HG03097 (cell line): ENCODE measurements at regions not wholly inside any gene's neighbourhood (a gene's known extent, or its start where the extent isn't known, plus 50 kb on each side); places are given as distances from the start of the nearest gene placed in this dataset.
A peak's percentile ranks its signal among the peaks of the same experiment; 100 is the strongest.

Source experiments
- ATAC-seq: cut with Tn5 transposase; IDR thresholded peaks from one replicate; pipeline ENCODE4 v1.9.1; 2021; ENCODE audit not compliant: unreplicated experiment, low FRiP score

DNA sequence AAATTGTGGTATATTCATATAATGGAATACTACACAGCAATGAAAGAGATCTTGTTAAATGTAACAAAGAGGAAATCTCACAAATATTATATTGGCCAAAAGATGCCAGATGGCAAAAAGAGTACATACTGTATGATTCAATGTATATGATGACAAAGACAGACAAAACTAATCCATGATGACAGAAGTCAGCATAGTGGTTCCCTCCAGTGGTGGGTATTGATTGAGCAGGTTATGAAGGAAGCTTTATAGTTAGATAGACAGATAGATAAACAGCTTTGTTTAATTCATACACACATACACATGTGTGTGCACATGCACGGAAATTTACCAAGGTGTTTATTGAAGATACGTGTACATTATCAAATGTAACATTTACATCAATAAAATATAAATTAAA is 74.4 kb upstream of the SMIM36 start:
- ATAC-seq = no peak

DNA sequence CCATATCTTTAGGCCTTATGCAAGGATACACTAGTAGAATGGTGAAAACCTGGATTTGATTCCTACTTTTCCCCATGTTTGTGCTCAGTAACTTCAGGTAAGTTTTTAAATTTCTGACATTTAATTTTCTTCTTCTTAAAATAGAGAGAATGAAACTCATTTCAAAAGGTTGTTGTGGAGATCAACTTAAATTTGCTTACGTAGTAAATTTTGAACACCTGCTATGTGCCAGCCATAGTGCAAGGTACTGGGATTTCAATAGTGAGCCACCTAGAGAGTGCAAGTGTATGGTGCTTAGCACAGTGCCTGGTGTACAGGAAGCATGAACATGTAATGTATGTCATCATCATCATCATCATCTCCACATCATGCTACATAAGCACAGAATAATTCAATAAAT is 73.6 kb upstream of the SMIM36 start:
- no peak for ATAC-seq

DNA sequence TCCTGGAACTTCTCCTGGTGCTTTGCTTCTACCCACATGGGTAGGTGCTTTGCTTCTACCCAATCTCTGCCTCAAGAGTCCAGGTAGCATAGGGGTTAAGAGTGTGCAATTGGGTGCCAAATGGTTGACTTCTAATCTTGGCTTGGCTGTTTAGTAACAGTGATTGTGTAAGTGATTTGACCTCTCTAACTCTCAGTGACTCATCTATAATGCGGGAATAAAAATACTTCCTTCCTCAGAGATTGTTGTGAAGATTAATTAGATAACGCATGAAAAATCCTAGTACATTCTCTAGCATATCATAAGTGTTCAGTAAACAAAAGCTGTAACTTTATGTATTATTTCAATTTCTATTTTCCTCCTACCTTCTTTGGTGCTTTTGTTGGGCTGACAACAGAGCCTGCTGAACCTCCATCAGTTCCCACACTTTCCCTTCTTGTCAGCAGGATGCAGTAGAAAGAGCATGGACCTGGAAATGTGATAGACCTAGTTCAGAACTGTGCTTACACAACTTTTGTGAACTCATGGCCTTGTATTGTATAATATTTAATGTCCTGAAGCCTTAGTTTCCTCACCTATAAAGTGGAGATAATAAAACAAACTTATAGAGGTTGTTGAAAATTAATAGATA is 72.9 kb upstream of the SMIM36 start:
- ATAC-seq = no peak

DNA sequence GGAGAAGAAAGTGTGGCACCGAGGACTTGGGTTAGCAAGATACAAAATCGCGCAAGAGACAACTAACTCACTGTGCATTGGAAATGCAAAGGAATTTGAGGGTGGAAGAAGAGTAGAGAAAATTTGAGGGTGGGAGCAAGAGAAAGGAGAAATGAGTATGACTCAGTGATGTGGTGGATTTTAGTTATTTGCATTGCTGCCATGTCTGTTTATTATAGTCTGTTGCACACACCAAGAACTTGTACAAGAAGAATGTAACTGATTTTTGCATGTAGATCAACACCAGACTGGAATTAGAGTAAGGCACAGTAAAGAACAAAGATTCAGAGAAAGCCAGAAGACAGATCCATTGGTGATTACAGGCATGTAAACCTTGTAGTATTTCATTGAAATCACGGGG is 71.6 kb upstream of the SMIM36 start:
- ATAC-seq = no peak

DNA sequence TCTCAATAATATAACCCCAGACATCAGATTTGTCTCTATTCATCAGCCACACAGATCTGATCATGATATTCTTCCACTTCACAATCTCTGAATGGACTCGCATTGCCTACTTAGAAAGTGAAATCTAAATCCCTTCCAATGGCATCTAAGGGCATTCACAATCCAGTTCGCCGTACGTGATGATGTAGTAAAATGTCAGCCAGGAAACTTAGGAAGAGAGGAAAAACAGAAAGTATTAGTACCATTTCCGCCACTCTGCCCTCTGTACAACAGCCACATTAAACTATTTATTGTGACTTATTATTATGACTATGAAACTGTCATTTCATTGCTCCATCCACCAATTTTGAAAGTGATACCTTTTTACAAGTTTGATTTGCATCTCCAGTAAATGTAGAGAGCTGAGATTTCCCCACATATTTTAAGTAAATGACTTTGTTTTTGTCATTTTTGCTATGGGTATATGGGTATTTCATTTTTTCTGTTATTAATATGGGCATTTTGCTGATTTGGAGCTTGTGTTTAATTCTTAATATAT is 69.4 kb upstream of the SMIM36 start:
- ATAC-seq = peak; percentile 56

DNA sequence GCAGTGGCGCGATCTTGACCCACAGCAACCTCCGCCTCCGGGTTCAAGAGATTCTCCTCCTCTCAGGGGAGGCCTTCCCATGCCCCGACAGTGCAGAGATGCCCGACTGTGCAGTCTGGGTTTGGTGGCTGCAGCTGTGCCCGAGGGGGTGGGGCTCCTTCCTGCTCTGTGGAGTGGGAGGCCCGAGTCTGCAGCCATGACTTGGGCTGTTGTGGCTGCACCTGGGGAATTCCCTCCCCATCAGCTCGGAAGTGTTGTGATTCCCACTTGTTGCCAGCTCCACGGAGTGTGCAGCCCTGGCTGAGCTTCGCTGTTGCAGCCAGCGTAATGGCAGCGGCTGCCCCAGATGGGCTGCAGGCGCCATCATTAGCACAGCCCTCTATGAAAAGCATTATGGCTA is 66.4 kb upstream of the SMIM36 start:
- no peak for ATAC-seq

DNA sequence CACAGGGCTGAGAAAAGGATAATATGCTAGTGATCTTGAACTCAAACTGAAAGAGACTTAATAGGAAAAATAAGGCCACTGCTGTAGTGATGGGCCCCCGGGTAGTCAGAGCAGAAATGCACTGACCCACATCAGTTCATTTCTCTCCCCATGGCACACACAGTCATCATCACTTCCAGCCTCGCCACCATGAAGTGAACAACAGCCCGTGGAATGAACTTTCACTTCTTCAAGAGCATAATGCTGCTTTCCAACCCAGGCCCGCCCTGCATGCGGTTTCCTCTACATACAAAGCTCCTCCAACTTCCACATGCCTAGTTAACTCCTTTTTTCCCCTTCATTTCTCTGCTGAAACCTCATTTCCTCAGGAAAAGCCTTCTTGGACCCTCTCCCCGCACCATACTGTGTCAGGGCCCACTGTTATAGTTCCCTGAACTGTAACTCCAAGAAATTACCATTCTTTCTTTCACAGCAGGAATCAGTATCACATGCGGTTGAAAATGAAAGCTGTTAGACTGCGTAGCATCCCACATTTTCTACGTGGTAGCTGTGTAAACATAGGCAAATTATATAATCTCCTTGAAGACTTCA is 65.8 kb upstream of the SMIM36 start:
- ATAC-seq = peak; percentile 54

DNA sequence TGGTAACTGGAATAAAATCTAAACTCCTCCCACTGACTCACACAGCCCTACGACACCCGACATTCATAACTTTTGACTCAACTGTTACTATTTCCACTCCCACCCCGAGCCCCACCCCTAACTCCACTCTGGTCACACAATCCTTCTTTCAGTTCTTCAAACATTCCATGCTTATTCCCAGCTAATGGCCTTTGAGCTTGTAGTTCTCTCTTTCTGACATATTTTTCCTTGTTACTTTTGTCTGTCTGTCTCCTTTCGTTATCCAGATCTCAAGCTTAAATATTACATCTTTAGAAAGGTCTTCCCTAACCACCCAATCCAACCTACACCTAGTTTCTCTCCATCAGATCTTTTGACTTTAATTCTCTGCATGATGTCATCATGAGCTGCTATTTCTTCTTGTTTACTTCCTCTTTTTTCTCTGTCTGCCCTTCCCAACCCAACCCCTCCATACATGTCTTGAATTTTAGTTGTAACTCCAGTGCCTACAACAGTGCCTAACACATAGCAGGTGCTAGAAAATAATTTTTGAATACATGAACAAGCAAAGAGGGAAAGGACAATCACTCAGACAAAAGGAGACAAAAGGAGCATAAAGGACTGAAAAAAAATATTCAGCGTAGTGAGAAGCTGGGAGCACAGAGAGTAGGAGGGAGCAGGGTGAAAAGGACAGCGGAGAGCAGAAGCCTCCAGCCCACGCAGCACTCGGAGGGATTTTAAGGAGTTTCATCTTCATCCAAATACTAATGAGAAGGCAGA is 65.2 kb upstream of the SMIM36 start:
- no peak for ATAC-seq

DNA sequence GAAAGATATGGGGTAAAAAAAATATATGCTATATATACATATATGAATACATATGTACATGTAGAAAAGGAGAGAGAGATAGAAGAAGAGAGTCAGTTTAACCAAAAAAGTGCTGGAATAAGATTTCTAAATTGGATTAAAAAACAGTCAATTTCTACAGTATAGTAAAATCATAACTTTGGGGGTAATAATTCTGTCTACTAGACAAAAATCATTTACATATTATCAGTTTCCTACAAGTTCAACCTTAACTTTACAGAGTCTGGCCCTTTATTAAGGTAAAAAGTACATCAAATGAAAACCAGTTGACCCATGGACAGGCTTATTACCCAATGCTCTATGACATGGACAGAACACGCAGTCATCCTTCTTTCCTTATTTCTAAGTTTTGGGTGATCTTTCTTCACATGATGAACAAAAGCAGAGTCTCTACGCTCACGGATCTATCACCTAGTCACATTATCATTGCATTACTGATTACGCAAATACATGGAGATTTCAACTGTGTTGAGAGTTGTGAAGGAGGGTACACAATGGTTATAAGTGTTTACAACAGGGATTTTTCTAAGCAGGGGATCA is 63.9 kb upstream of the SMIM36 start:
- ATAC-seq = no peak

DNA sequence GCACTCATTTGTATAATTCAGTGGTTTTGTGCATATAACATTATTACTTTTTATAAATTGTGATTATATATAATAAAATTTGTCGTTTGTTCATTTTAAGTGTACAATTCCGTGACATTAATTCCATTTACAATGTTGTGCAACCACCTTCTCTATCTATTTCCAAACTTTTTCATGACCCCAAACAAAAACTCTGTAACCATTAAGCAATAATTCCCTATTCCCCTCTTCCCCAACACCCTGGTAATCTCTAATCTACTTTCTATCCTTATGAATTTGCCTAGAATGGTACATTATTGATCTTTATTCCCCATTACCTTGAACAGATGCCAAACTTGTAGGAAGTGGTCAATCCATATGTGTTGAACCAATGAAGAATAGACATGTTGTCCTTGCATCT is 61.3 kb upstream of the SMIM36 start:
- no peak for ATAC-seq

DNA sequence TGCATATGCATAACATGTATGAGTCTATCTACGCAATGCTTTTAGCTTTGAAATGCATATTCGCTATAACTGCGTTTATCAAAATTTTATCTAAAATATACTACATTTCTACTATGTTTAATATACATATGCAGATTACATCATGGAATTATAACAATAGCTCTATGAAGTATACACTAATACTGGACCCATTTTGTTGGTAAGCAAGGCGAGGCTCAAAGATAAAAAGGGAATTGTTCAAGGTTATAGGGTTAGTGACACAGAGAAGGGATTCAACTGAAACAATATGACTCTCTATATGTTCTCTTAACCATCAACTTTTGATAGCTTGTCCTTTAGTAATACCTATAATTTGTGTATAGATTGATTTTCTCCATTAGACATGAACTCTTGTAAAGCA is 60.9 kb upstream of the SMIM36 start:
- ATAC-seq = no peak

DNA sequence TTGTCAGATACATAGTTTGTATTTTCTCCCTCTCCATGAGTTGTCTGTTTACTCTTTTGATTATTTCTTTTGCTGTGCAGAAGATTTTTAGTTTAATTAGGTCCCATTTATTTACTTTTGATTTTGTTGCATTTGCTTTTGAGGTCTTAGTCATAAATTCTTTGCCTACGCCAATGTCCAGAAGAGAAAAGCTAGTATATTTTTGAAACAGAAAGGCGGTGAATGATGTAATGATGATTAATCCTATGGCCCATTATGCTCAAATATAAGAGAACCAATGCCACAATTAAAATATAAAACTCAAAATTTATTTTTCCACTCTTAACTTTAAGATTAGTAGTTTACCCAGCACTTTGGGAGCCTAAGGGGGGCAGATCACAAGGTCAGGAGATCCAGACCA is 59.8 kb upstream of the SMIM36 start:
- no peak for ATAC-seq

DNA sequence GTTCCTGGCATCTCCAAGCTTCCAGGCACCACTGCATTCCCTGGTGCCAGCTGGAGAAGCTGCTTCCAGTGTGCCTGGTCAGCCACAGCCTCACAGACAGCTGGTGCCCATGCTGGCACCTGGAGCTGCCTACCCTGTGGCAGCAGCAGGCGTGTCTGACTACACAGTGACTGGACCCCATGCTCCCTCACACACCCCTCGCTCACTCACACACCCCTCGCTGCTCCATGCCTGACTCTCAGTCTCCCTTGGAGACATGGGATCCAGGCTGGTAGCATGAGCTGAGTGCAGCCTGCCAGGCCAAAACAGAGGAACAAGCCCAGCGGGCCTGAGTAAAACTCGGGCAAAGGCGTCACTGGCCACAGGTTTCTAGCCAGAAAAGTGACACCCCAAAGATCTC is 59.1 kb upstream of the SMIM36 start:
- no peak for ATAC-seq

DNA sequence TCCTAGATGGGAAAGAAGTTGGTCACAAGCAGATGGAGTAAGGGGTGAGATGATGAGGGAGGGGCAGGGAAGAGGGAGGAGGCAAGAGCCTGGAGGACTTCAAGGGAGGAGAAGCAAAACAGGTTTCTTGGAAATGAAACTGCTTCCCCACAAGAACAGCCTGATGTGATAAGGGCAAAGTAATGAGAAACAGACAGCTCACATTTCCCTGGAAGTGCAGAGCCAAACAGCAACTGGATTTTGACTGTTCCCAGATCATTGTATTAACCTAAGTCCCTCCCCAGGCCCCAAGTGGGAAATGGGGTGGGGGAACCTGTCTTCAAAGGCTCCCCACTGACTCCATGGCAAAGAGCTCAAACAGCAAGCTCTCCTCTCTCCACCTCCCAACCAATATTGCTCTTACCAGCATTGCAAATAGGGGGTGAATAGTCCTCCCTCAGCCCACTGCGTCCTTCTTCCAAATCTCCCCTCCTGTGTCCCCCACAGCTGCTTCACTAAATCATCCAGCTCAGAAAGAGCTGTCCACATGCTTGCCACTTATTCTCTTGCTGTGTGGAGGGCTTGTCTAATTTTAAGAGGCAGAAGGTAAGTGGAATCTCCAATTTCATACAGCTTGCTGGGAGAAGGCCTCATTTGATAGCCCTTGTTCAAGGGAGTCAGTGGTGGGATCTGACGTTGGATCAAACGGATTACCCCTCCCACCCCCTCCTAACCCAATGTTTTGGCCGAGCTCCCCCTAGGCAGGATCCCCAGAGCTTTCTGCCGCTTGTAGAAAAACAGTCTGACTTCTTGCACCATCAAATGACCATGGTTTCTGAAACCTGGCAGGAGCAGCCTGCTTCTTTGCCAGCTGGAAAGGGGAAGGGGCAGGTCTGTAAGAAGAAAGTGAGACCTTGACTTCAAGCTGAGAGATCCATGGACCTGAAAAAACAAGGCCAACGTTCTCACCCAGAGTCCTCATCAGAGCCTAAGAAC is 56.3 kb upstream of the SMIM36 start:
- ATAC-seq = no peak

DNA sequence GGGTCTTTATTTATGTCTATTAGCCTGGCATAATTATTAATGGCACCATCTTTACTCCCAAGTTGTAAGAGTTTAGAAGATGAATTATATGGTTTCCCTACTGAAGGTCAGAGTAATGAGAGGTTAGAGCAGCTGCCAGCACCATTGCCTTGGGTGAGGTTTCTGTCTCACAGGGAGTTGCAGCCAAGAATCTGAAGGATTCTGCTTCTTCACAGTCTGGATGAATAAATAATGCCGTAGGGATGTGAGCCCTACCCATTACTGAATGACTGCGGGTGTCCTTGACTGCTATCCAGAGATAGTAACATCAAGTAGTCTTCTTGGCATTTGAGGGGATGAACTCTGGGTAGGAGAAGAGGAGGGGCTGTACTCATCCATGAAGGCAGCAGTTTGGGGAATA is 52.8 kb upstream of the SMIM36 start:
- ATAC-seq = no peak

DNA sequence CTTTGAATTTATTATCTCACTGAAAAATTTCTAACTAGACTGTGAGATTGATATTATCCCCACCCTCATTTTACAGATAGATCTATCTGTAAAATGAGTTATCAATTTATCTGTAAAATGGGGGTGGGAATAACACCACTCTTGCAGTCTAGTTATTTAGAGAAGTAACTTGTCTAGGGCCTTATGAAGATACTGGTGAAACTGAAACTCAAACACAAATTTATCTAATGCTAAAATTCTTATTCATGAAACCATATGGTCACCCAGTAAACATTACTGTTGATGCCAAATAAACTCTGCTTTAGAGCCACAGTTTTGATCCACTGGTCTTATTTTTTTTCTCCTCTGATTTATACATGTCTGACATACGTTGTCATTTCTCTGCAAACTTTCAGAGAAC is 52.1 kb upstream of the SMIM36 start:
- no peak for ATAC-seq

DNA sequence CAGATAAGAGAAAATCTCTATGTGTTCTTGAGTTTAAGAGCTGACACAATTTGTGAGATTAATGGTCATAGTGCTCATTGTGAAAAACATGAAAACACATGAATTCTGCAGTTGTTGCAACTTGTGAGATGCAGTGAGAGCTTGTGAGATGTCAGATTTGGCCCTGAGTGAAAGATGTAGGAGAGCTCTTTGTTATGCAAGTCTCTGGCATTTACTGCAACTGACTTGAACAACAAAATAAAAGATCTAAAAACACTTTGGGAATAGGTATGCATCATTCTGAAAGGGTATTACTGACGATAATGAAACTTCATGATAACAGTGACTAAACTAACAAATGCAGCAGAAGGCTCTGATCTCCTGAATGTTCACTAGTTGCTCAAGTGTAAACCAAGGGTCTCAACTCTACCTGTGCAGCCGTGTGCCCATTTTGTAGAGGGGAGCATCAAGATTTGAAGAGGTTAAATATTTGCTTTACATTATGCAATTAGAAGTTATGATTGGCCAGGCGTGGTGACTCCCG is 50.8 kb upstream of the SMIM36 start:
- no peak for ATAC-seq

DNA sequence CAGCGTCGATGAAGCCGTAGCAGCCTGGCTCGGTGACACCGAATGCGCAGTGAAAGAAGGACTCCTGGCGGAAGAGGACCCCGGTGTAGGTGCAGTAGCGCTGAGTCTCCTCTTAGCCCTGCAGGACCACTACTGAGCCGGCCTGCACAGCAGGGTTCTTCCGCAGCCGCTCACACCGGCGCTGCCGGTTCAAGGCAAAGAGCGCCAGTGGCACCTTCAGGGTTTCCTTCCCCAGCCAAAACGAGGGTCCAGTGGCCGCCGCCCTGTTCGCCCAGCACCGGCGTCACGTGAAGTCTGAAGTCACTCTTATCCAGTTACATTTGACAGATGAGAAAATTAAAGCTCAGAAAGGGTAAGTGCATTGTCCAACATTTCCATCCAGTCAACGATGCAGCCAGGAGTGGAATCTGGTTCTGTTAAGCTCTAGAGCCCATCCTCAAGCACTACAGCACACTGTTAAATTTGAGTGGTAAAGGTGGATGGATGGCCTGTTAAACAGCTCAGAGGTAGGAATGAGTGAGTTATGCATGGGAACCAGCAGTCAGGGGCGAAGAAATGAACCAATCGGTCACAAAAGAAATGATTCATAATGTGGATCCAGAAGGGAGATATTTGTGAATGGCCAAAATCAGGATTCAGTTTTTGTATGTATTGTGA is 50.2 kb upstream of the SMIM36 start:
- no peak for ATAC-seq
